GM23338 (cell line): ENCODE measurements at regions not wholly inside any gene's neighbourhood (a gene's known extent, or its start where the extent isn't known, plus 50 kb on each side); places are given as distances from the start of the nearest gene placed in this dataset.

Experiments
- ATAC-seq: fragments of 200-7000 bp; cut with Tn5 transposase; 3 replicates; pipeline ENCODE4 v1.9.1; 2020
- DNase-seq: peaks from one replicate; pipeline ENCODE4 v3.0.0-alpha.2; 2015; ENCODE audit warnings: low spot score
- H2AFZ ChIP-seq: fragments of 200-600 bp; sonication (generic); 2 replicates; pipeline ENCODE4 v1.8.0; 2016; ENCODE audit warnings: antibody characterized with exemption, mild to moderate bottlenecking, moderate library complexity
- H3F3A ChIP-seq: fragments of 200-600 bp; sonication (generic); replicated peaks from 2 replicates; pipeline ENCODE4 v1.8.0; 2017; ENCODE audit warnings: antibody characterized with exemption, mixed run types, low read depth
- H3K27ac ChIP-seq: fragments of 200-600 bp; sonication (generic); 2 replicates; pipeline ENCODE4 v1.6.1; 2016; ENCODE audit warnings: low read depth
- H3K27me3 ChIP-seq: fragments of 200-600 bp; sonication (generic); 2 replicates; pipeline ENCODE4 v1.8.0; 2016; ENCODE audit warnings: mild to moderate bottlenecking, mixed run types, moderate library complexity; ENCODE audit not compliant: insufficient read depth
- H3K36me3 ChIP-seq: fragments of 200-600 bp; sonication (generic); 2 replicates; pipeline ENCODE4 v1.8.0; 2016; ENCODE audit warnings: mild to moderate bottlenecking; ENCODE audit not compliant: insufficient read depth
- H3K4me1 ChIP-seq: fragments of 200-600 bp; sonication (generic); 2 replicates; pipeline ENCODE4 v1.8.0; 2016; ENCODE audit warnings: mild to moderate bottlenecking, moderate library complexity; ENCODE audit not compliant: insufficient read depth
- H3K4me2 ChIP-seq: fragments of 200-600 bp; sonication (generic); 2 replicates; pipeline ENCODE4 v1.7.1; 2017; ENCODE audit warnings: mixed run types
- H3K4me3 ChIP-seq: fragments of 200-600 bp; sonication (generic); 2 replicates; pipeline ENCODE4 v1.6.1; 2016; ENCODE audit warnings: mixed run types
- H3K79me2 ChIP-seq: fragments of 200-600 bp; sonication (generic); replicated peaks from 2 replicates; pipeline ENCODE4 v1.8.0; 2017; ENCODE audit warnings: mild to moderate bottlenecking; ENCODE audit not compliant: insufficient read depth
- H3K9me2 ChIP-seq: fragments of 200-600 bp; sonication (generic); 2 replicates; pipeline ENCODE4 v1.8.0; 2017; ENCODE audit not compliant: insufficient read depth
- H4K20me1 ChIP-seq: fragments of 200-600 bp; sonication (generic); replicated peaks from 2 replicates; pipeline ENCODE4 v1.8.0; 2017; ENCODE audit warnings: mild to moderate bottlenecking; ENCODE audit not compliant: insufficient read depth
- H3K27ac Mint-ChIP-seq: 2 replicates; pipeline ENCODE4 v1.8.0; 2020; ENCODE audit warnings: inconsistent platforms, mild to moderate bottlenecking, moderate library complexity, mixed read lengths
- H3K27me3 Mint-ChIP-seq: 3 replicates; pipeline ENCODE4 v1.8.0; 2022; ENCODE audit warnings: low read depth, mild to moderate bottlenecking, moderate library complexity, mixed read lengths, inconsistent platforms; ENCODE audit not compliant: insufficient read depth, poor library complexity
- H3K36me3 Mint-ChIP-seq: 3 replicates; pipeline ENCODE4 v1.8.0; 2021; ENCODE audit warnings: low read depth, mild to moderate bottlenecking, inconsistent platforms, moderate library complexity, mixed read lengths
- H3K4me1 Mint-ChIP-seq: 3 replicates; pipeline ENCODE4 v1.8.0; 2020; ENCODE audit warnings: mild to moderate bottlenecking, inconsistent platforms, mixed read lengths
- H3K4me3 Mint-ChIP-seq: 3 replicates; pipeline ENCODE4 v1.8.0; 2021; ENCODE audit warnings: moderate library complexity, mild to moderate bottlenecking, inconsistent platforms, mixed read lengths
- H3K9me3 Mint-ChIP-seq: 3 replicates; pipeline ENCODE4 v1.8.0; 2020; ENCODE audit warnings: moderate library complexity, mild to moderate bottlenecking, inconsistent platforms, mixed read lengths
- EZH2 ChIP-seq: fragments of 200-600 bp; sonication (generic); IDR thresholded peaks from one replicate; pipeline ENCODE4 v1.8.0; 2017; ENCODE audit warnings: antibody characterized with exemption, mild to moderate bottlenecking, low read depth; ENCODE audit not compliant: unreplicated experiment
- EZH2phosphoT487 ChIP-seq: fragments of 200-600 bp; sonication (generic); IDR thresholded peaks from one replicate; pipeline ENCODE4 v1.8.1; 2018; ENCODE audit warnings: antibody characterized with exemption; ENCODE audit not compliant: unreplicated experiment
- JUNB ChIP-seq: IDR thresholded peaks from one replicate; pipeline ENCODE4 v1.6.1; 2016; ENCODE audit warnings: antibody characterized with exemption; ENCODE audit not compliant: unreplicated experiment
- NANOG ChIP-seq: IDR thresholded peaks from 2 replicates; pipeline ENCODE4 v1.6.1; 2016; ENCODE audit warnings: antibody characterized with exemption, borderline replicate concordance
- STAT1 ChIP-seq: IDR thresholded peaks from one replicate; pipeline ENCODE4 v1.6.1; 2016; ENCODE audit warnings: antibody characterized with exemption; ENCODE audit not compliant: unreplicated experiment
- ZNF114 ChIP-seq: fragments of 250-450 bp; sonication (Bioruptor Pico); IDR thresholded peaks from 2 replicates; pipeline ENCODE4 v1.5.0; 2020; ENCODE audit warnings: mild to moderate bottlenecking, moderate library complexity
- ZNF331 ChIP-seq: fragments of 250-450 bp; sonication (Bioruptor Pico); IDR thresholded peaks from 2 replicates; pipeline ENCODE4 v1.5.0; 2020; ENCODE audit warnings: low read depth, mild to moderate bottlenecking, moderate library complexity
- TF ChIP-seq, protein P1 (sequence below), 2 experiments: fragments of 200-600 bp in 1 of 2; sonication (generic) in 1 of 2; conservative IDR thresholded peaks; 2 replicates each; pipeline versions ENCODE4 v1.5.1 to v1.6.1; 2016 to 2017; ENCODE audit warnings: antibody characterized with exemption in 2 of 2, low read depth in 2 of 2, mild to moderate bottlenecking in 2 of 2, moderate library complexity in 1 of 2
- TF ChIP-seq, protein P2 (sequence below): fragments of 250-450 bp; sonication (Bioruptor Pico); IDR thresholded peaks from 2 replicates; pipeline ENCODE4 v1.5.0; 2020; ENCODE audit warnings: mild to moderate bottlenecking, moderate library complexity

DNA sequence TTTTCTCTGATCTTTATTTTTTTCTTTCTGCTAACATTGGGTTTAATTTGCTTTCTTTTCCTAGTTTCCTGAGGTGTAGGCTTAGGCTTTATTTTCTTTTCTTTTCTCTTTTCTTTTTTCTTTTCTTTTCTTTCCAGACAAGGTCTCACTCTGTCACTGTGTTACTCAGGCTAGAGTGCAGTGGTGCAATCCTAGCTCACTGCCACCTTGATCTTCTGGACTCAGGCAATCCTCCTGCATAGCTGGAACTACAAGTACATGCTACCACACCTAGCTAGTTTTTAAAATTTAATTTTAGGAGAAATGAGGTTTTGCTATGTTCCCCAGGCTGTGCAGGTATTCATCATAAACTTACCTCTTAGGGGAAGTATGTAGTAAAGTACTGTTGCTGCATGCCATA, 197.8 kb upstream of the ANKRD50 start:
- H3K27ac Mint-ChIP-seq = no peak overlapping the region
- no peaks in the 10 kb centered on the region for H4K20me1 ChIP-seq
- no peaks in the 10 kb centered on the region for H3K27me3 Mint-ChIP-seq
- ATAC-seq (no peak), DNase-seq (no peak)
- H2AFZ ChIP-seq = no peak overlapping the region
- H3K4me3 ChIP-seq = no peak overlapping the region
- no peaks in the 10 kb centered on the region for H3K27me3 ChIP-seq
- H3K4me3 Mint-ChIP-seq = no peak overlapping the region
- no peaks in the 10 kb centered on the region for H3F3A ChIP-seq
- H3K4me1 ChIP-seq = no peaks in the 10 kb centered on the region
- H3K4me1 Mint-ChIP-seq = no peaks in the 10 kb centered on the region; the same call in 2 of the 3 replicates
- H3K36me3 ChIP-seq = no peaks in the 10 kb centered on the region
- TF ChIP-seq EZH2phosphoT487 (no peak), JUNB (no peak), ZNF114 (CRISPR knock-in tag) (no peak), STAT1 (no peak), EZH2 (no peak)
- TF ChIP-seq, protein P1, sequence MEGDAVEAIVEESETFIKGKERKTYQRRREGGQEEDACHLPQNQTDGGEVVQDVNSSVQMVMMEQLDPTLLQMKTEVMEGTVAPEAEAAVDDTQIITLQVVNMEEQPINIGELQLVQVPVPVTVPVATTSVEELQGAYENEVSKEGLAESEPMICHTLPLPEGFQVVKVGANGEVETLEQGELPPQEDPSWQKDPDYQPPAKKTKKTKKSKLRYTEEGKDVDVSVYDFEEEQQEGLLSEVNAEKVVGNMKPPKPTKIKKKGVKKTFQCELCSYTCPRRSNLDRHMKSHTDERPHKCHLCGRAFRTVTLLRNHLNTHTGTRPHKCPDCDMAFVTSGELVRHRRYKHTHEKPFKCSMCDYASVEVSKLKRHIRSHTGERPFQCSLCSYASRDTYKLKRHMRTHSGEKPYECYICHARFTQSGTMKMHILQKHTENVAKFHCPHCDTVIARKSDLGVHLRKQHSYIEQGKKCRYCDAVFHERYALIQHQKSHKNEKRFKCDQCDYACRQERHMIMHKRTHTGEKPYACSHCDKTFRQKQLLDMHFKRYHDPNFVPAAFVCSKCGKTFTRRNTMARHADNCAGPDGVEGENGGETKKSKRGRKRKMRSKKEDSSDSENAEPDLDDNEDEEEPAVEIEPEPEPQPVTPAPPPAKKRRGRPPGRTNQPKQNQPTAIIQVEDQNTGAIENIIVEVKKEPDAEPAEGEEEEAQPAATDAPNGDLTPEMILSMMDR (conservative IDR thresholded peaks at IDR 0.05; ENCODE audit: low read depth in 2 of 2) = no peak
- H3K4me2 ChIP-seq = no peak overlapping the region
- H3K36me3 Mint-ChIP-seq = peaks cover 27% of the 10 kb centered on the region
- H3K9me2 ChIP-seq = no peaks in the 10 kb centered on the region
- no peaks in the 10 kb centered on the region for H3K79me2 ChIP-seq
- peaks cover 30% of the 10 kb centered on the region for H3K9me3 Mint-ChIP-seq
- H3K27ac ChIP-seq = no peak overlapping the region

DNA sequence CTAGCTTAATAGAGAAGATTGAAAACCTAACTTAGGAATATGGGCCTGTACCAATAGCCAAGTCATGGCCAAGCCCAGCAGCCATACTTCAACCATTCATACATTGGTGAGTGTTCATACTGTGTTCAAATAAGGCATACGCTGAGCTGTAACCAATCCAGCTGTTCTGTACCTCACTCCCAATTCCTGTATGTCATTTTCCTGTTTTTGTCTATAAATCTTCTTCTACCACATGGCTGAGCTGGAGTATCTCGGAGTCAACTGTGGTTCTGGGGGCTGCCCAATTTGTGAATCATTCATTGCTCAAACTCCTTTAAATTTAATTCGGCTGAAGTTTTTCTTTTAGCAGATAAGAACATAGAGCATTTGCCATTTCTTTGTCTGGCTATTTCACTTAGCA, 195.3 kb upstream of the ANKRD50 start:
- H3K9me3 Mint-ChIP-seq = peaks cover 23% of the 10 kb centered on the region
- no peaks in the 10 kb centered on the region for H3K9me2 ChIP-seq
- peaks cover 20% of the 10 kb centered on the region for H3K4me1 ChIP-seq
- H3K36me3 Mint-ChIP-seq = peaks cover 13% of the 10 kb centered on the region
- DNase-seq (no peak), ATAC-seq (no peak)
- H4K20me1 ChIP-seq = no peaks in the 10 kb centered on the region
- H3K4me3 ChIP-seq = no peak overlapping the region
- no peaks in the 10 kb centered on the region for H3K27me3 Mint-ChIP-seq
- H3K4me3 Mint-ChIP-seq = no peak overlapping the region
- no peak overlapping the region for H2AFZ ChIP-seq
- TF ChIP-seq JUNB = no peak
- TF ChIP-seq ZNF114 (CRISPR knock-in tag) = no peak
- no peak for TF ChIP-seq STAT1
- no peak for TF ChIP-seq ZNF331 (CRISPR knock-in tag)
- TF ChIP-seq NANOG = no peak
- TF ChIP-seq, protein P2, sequence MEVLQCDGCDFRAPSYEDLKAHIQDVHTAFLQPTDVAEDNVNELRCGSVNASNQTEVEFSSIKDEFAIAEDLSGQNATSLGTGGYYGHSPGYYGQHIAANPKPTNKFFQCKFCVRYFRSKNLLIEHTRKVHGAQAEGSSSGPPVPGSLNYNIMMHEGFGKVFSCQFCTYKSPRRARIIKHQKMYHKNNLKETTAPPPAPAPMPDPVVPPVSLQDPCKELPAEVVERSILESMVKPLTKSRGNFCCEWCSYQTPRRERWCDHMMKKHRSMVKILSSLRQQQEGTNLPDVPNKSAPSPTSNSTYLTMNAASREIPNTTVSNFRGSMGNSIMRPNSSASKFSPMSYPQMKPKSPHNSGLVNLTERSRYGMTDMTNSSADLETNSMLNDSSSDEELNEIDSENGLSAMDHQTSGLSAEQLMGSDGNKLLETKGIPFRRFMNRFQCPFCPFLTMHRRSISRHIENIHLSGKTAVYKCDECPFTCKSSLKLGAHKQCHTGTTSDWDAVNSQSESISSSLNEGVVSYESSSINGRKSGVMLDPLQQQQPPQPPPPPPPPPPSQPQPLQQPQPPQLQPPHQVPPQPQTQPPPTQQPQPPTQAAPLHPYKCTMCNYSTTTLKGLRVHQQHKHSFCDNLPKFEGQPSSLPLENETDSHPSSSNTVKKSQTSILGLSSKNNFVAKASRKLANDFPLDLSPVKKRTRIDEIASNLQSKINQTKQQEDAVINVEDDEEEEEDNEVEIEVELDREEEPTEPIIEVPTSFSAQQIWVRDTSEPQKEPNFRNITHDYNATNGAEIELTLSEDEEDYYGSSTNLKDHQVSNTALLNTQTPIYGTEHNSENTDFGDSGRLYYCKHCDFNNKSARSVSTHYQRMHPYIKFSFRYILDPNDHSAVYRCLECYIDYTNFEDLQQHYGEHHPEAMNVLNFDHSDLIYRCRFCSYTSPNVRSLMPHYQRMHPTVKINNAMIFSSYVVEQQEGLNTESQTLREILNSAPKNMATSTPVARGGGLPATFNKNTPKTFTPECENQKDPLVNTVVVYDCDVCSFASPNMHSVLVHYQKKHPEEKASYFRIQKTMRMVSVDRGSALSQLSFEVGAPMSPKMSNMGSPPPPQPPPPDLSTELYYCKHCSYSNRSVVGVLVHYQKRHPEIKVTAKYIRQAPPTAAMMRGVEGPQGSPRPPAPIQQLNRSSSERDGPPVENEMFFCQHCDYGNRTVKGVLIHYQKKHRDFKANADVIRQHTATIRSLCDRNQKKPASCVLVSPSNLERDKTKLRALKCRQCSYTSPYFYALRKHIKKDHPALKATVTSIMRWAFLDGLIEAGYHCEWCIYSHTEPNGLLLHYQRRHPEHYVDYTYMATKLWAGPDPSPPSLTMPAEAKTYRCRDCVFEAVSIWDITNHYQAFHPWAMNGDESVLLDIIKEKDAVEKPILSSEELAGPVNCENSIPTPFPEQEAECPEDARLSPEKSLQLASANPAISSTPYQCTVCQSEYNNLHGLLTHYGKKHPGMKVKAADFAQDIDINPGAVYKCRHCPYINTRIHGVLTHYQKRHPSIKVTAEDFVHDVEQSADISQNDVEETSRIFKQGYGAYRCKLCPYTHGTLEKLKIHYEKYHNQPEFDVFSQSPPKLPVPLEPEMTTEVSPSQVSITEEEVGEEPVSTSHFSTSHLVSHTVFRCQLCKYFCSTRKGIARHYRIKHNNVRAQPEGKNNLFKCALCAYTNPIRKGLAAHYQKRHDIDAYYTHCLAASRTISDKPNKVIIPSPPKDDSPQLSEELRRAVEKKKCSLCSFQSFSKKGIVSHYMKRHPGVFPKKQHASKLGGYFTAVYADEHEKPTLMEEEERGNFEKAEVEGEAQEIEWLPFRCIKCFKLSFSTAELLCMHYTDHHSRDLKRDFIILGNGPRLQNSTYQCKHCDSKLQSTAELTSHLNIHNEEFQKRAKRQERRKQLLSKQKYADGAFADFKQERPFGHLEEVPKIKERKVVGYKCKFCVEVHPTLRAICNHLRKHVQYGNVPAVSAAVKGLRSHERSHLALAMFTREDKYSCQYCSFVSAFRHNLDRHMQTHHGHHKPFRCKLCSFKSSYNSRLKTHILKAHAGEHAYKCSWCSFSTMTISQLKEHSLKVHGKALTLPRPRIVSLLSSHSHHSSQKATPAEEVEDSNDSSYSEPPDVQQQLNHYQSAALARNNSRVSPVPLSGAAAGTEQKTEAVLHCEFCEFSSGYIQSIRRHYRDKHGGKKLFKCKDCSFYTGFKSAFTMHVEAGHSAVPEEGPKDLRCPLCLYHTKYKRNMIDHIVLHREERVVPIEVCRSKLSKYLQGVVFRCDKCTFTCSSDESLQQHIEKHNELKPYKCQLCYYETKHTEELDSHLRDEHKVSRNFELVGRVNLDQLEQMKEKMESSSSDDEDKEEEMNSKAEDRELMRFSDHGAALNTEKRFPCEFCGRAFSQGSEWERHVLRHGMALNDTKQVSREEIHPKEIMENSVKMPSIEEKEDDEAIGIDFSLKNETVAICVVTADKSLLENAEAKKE (CRISPR knock-in tag) = no peak
- no peak overlapping the region for H3K27ac ChIP-seq
- no peaks in the 10 kb centered on the region for H3K27me3 ChIP-seq
- no peak overlapping the region for H3K27ac Mint-ChIP-seq
- no peak overlapping the region for H3K4me2 ChIP-seq
- H3K79me2 ChIP-seq = no peaks in the 10 kb centered on the region
- H3F3A ChIP-seq = no peaks in the 10 kb centered on the region
- no peaks in the 10 kb centered on the region for H3K36me3 ChIP-seq
- peaks cover 15% of the 10 kb centered on the region for H3K4me1 Mint-ChIP-seq
